GM18907 (cell line): ENCODE measurements at regions not wholly inside any gene's neighbourhood (a gene's known extent, or its start where the extent isn't known, plus 50 kb on each side); places are given as distances from the start of the nearest gene placed in this dataset.

Source experiments
- ATAC-seq: cut with Tn5 transposase; IDR thresholded peaks from one replicate; pipeline ENCODE4 v1.9.1; 2021; ENCODE audit warnings: mild to moderate bottlenecking, moderate library complexity; ENCODE audit not compliant: unreplicated experiment

DNA sequence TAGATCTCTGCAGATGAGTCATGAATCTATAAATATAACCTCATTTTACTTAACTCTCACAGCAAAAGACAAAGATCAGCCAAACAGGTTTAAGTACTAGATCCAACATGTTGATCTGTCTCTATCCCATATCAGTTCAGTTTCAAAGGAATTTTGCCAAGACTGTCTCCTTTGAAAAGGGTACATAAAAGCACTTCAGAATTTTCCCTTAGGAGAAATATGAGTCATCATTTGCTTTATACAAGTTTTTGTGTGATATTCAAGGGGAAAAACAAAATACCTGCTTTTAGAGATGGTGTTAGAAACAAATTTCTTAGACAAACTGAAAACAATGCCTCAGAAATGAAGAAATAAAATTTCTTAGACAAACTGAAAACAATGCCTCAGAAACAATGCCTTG is 73.5 kb upstream of the LRRC7 start:
- no peak for ATAC-seq

DNA sequence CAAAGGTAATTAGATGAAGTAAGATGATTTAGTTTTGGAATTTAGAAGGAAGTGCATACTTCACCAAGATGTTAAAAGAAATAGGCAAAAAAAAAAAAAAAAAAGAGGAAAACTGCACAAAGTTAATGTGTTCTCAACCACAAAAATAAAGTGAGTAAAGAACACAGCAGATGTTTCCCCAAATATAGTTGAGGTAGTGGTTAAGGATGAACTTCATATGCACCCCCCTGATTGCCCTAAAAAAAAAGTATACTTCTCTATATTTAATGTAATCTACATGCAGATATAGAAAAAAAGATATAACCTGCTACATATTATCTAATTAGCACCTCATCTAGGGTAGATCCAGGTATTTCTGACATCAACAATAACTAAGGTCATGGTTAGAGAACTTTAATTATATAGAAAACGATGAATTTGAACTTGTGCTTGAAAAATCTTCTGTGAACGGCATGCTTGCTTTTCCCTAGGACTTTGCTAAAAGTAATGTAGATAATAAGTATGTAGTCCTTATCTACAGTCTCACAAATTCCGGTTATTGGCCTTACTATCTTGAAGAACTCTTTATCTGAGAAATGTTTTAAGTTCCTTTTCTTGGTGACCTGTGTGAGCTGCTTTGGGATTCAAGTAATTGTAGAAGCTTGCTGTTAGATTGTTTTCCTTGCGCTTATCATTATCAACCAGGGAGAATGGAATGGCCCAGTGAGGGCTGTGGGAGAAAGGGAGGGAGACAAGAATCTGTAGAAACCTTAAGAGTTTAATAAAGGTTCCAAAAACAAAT is 70.1 kb upstream of the LRRC7 start:
- ATAC-seq: no peak

DNA sequence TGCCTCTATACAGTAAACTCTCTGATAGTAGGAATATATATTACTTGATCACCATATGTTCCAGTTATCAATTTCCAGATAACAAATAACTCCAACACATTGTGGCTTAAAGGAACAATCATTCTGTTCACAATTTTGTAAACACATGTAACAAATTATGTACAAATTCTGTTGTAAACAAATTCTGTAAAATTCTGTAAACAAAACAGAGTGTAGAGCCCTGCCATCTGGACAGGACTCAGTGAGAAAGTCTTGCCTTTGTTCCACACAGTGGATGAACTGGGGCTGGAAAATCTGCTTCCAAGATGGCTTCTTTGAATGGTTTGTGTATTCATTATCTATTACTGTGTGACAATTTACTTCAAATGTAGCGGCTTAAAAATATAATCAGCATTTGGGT is 69.0 kb upstream of the LRRC7 start:
- ATAC-seq: no peak

DNA sequence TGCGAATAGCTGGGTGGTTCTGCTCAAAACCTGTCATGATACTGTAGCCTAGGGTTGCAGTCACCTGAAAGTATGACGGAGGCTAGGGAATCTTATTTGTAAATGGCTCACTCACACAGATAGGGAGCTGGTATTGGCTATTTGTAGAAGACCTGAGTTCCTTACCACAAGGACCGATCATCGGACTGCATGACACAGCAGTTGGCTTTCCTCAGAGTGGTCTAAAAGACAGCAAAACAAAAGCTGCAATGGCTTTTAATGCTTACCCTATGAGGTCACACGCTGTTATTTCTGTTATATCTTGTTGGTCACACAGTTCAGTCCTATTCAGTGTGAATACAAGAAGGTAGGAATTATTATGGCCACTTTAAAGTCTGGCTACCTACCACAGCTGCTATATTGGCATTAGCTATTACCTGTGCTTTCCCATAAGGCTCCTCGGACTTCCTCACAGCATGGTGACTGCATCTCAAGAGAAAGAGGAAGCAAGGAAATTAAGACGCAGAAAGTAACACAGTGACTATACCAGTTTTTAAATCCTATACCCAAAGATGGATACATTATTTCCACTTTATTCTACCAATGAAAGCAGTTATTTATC is 68.4 kb upstream of the LRRC7 start:
- no peak for ATAC-seq

DNA sequence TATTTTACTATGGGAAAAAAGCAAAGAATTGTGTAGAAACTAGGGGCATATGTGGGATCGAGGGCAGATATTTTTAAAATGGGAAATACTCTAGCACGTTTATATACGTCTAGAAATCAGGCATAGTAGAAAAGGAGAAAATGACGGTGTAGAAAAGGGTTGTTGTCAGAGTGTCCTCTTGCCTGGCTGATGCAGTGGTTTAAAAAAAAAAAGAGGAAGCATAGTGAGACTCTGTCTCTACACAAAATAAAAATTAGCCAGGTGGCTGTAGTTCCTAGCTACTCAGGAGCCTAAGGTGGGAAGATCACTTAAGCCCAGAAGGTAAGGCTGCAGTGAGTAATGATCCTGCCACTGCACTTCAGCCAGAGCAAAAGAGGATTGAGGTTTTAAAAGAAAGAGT is 64.7 kb upstream of the LRRC7 start:
- no peak for ATAC-seq

DNA sequence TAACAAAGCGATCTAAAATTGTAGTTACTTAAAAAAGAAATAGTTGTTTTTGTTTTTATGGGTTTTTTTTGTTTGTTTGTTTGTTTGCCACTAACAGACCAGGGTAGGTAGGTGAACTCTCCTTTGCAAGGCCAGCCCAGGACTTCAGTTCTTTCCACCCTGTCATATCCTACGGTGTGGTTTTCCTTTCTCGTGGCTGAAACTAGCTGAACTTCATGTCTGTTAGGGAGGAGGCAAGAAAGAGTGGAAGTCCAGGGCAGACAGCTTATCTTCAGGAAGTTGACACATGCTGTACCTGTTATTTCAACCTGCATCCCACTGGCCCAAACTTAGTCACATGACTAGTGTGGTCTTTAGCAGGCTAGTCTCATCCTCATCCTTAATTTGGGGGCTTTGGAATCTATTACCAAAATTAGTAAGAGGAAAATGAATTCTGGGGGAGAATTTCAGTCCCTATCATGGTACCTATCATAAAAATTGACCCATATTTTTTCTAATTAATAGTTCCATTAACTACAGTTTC is 62.9 kb upstream of the LRRC7 start:
- ATAC-seq: no peak

DNA sequence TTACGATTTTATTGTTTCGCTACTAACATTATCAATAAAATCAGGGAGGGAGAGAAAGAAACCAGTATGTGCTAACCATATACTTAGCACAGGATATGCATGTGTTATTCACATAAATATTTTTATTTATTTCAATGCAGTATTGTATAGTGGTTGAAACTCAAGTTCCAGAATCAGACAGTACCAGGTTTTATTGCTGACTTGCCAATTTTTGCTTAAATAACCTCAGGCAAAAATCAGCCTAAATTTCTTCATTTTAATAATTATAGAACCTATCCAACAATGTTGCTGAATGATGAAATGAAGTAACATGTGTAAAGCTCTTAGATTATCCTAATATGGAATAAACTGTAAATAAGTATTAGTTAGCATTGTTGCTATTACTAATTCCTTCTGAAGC is 61.4 kb upstream of the LRRC7 start:
- ATAC-seq: no peak

DNA sequence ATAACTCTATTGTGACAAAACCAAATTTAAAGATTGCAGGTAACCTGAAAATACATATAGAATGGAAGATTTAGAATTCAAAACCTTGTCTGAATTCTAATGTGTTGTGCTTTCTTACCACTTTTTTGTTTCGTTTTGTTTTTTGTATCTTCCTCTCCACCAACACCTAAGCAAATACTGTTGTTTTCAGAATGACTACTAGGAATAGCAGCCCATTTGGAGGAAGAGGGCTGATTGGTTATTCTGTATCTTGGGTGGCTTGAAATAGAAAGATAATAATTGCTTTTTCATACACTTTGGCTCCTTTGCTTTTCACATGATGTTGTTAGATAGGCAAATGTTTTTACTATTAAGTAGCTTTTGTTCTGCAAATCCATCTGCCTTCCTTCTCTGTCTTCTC is 61.0 kb upstream of the LRRC7 start:
- no peak for ATAC-seq

DNA sequence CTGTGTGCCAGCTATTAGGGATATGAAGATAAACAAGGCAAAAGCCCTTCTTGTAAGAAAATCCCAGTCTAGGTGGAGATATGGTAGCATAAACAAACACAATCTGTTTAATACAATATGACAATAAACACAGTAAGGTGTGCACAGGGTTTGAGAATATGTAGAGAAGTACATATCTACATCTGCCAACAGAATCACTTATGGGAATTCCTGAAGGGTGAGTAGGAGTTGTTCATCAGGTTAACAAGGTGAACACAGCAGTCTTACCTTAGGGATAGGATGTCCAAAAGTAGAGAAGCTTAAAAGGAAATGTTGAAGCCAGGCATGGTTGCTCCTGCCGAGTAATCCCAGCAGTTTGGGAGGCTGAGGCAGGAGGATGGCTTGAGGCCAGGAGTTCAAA is 57.7 kb upstream of the LRRC7 start:
- ATAC-seq: no peak

DNA sequence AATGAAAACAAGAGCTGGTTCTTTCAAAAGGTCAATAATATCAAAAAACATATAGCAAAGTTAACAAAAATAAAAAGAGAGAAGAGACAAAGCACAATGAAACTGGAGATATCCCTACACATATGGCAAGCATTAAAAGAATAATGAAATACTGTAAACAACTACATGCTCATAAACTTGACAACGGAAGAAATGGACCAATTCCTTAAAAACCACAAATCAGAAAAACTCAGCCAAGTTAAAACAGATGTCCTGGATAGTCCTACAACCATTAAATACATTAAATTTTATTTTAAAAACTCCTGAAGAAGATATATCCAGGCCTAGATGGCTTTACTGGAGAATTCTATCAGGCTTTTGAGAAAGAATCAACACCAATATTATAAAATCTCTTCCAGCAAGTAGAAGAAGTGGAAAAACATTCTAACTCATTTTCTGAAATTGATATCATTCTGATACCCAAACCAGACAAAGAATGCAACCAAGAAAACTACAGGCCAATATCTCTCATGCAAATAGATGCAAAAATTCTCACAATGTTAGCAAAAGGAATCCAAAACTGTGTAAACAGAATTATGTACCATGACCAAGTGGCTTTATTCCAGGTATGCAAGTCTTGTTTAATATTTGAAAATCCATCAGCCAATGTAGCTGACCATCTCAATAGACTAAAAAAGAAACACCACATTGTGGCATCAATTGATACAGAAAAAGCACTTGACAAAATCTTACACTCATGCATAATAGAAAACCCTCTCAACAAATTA is 56.1 kb upstream of the LRRC7 start:
- no peak for ATAC-seq

DNA sequence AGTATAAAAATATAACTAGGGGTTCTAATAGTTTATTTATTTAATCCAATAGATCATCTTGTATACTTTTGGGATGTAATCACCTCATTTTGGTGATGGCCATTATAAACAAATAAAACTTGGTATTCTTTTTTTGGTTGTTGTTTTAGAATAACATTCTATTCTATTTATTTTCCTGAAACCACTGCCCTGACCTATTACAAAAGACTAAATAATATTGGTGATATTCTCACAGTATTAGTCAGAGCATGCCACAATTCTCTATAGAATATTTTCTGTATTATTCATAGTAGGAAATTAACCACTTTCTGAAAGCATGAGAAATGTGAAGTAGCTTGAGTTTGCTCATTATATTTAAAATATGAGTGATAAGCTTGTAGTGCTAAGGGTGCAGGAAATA is 54.1 kb upstream of the LRRC7 start:
- ATAC-seq: no peak
